Left renal pelvis (tissue), 4 donors: ENCODE measurements at regions not wholly inside any gene's neighbourhood (a gene's known extent, or its start where the extent isn't known, plus 50 kb on each side); places are given as distances from the start of the nearest gene placed in this dataset.

ENCODE experiments used
- DNase-seq, 4 donors: peaks; one replicate each; pipeline ENCODE4 v3.0.0-alpha.2; 2013; ENCODE audit warnings: low read depth in 4 of 4, low spot score in 3 of 4

DNA sequence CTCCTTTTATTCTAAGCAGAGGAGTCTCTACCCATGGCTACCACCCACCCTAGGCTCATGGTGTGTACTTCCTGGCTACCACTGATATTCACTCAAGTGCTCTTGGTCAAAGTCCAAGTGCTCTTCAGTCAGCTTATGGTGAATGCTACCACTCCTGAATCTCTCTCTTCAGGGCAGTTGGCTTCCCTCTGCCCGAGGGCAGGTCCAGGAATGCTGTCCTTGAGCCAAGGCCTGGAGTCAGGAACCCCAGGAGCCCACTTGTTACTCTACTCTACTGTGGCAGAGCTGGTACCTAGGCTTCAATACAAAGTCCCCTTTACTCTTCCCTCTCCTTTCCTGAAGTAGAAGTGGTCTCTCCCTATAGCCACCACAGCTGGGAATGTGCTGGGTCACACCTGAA lies 226.0 kb downstream of the DIPK2A start:
- no peak for DNase-seq

GRCh38 chr3:144200004-144200403 lies 228.4 kb downstream of the DIPK2A start:
- DNase-seq, result no peak

DNA sequence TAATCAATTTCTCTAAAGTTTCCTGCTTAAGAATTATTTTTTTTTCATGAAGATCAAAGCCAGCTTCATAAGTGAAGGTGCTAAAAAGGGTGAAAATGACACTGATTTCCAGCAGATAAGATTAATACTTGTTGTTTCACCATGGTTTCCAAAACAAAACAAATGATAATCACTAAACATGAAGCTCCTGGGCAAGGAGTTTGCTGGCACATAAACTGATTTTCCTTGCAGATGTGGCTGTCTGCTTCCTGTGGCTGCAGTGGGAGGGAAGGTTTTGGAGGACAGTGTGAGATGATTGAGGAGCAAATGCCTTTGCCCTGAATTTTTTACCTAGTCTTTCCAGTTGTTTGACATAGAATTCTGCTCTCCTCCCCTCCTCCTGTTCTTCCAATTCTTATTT lies 228.8 kb downstream of the DIPK2A start:
- DNase-seq, result no peak

GRCh38 chr3:144221761-144222160 lies 250.1 kb downstream of the DIPK2A start:
- DNase-seq, result peak; percentile 14 to 49 (median 22)

GRCh38 chr3:144229330-144229729 lies 257.7 kb downstream of the DIPK2A start:
- no peak for DNase-seq

- no peak for DNase-seq
Measured at GRCh38 chr3:144229953-144230352, 258.3 kb downstream of the DIPK2A start.

DNA sequence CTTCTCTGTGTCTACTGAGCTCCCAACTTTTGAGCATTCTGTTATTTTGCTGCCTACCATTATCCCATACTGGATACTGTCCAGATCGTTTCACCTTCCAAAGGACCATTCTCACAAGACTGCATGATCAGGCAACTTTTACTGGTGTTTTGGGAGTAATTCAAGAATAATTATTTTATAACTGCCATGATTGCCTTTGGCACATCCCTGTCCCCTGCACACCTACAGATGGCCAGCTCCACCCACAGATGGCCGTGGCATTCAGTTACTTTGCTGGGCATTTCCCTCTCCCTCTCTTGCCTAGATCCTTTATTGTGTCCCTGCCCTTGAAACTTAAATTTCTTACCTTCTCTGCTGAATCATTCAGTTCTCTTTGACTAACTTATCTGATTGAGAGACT lies 263.9 kb downstream of the DIPK2A start:
- DNase-seq, result no peak

DNA sequence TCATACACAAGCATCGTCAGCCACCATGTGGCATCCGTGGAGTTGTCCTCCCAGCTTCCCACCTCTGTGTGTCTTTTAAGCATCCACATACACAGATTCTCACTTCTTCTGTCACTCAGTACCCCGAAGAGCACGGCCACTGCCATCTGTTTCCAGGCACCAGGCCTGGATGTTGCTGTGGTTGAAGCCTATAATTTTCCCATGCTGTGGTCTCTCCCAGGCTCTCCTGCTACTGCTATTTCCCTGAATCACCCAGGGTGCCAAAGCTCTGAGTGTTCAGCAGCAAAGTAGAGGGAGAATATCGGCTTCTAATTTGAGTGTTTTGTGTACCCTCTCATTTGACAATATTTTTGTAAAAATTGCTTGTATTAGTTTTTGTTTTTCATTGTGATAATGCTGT lies 265.7 kb downstream of the DIPK2A start:
- no peak for DNase-seq

GRCh38 chr3:144241404-144241803 lies 269.8 kb downstream of the DIPK2A start:
- DNase-seq, result no peak

- DNase-seq, result no peak
Measured at GRCh38 chr3:144242747-144243146, 271.1 kb downstream of the DIPK2A start.

- DNase-seq, result no peak
Measured at GRCh38 chr3:144244662-144245061, 273.0 kb downstream of the DIPK2A start.

DNA sequence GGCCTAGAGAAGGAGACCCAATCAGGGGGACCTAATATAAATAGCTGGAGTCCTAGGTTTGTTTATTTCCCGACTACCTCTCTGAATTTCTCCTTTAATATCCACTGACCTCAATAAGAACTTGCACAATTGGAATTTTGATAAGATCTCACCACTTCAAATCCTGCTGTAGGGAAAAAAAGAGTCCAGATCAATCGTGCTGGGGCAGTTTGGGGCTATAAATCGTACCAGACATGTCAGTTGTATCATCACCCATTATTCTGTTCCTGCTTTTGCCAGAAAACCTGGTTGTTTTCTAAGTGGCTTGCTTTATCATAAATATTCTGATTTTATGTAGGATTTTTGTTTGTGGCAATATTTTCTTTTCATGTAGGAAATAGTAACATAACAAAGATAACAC lies 281.3 kb downstream of the DIPK2A start:
- DNase-seq, result no peak

DNA sequence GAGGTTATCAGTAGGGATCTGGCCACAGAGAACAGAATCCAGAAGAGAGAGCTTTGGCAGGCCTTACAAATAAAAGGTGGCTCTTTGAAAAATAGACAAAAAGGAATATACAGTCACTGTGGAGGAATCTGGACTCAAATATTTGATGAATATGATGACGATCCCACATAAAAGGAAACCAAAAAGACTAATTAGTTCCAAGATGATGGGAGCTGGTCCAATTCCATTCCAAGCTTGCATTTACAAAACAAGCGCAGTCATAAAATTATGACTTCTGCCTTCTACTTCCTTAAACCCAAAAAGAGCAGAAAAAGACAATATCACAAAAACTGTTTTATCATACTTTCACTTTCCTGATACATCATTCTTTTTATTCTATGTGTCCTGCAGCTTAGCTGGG lies 285.8 kb downstream of the DIPK2A start:
- DNase-seq, result no peak

GRCh38 chr3:144259267-144259666 lies 287.6 kb downstream of the DIPK2A start:
- no peak for DNase-seq

DNA sequence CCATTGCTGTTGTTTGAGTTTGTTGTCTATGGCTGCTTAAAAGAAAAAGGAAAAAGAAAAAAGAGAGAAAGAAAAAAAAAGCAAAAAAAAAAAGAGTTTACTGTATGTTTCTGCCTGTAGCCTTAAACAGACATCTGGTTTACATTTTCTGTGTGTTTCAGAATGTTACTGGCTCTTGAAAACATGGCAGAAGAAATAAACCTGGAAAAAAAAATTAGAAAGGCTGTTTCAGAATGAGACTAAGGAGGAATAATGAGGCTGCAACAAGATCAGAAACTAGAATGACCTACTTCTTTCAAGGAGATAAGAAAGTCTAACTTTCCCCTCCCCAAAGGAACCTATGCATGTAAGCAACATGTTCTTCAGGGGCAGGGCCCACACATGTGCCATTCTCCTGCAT lies 292.1 kb downstream of the DIPK2A start:
- DNase-seq, result no peak

- no peak for DNase-seq
Measured at GRCh38 chr3:144264350-144264749, 292.7 kb downstream of the DIPK2A start.

GRCh38 chr3:144264794-144265193 lies 293.2 kb downstream of the DIPK2A start:
- DNase-seq, result no peak

DNA sequence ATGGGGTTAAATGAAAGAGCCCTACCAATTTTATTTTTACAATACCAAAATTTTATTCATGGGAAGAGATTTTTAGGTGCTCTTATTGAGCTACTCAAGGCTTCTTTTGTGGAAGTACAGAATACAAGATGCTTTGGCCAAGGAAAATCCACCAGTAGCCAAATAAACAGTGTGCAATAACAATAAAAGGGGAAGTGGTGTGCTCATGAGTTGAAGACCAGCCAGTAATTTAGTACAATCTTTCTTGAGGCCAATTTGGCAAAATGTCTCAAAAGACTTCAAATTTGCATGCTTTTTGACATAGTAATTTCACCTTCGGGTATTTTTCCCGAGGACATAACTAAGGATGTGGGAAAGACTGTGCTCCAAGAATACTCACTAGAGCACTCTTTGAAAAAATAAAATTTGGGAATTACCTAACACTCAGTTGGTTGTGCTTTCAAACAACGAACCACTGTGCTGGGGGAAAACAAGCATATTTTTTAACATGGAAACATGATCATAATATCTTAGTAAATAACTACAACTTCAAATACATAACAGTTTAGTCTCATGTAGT lies 294.0 kb downstream of the DIPK2A start:
- no peak for DNase-seq

- DNase-seq, result no peak
Measured at GRCh38 chr3:144270100-144270499, 298.5 kb downstream of the DIPK2A start.

DNA sequence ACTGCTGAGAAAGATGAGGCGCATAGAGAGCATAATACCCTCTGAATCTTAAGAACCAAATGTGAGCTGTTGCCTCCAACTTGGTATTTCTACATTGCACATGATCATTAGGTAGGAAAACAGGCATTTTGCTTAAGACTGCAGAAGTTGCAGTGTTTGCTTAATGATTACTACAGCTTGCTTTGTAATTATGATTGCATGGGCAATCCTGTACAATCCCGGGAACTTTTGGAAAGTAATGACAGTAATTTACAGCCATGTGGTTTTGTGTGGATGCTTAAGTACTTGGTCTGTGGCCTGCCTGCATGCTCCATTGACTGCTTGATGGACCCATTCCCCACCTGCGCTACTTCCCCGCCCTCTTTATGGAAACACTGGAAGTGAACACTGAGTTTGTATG lies 301.1 kb downstream of the DIPK2A start:
- peak; percentile 49 to 75 (median 55) for DNase-seq

DNA sequence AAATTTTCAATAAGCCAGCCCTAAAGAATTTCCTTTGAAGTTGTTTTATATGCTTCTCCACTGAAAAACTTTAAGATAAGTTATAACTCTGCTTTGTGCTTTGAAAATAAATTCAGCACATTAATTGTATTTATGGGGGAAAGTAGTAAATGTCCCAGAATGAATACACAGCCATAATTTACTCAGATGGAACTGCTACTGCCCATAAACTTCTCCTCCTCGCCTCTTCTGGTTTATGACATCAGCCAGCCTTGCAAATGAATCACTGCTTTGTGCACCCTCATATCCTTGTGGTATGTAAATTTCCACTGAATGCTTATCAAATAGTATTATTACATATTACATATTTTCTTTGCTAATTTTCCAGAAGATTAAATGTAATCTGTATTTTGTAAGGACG lies 302.0 kb downstream of the DIPK2A start:
- peak in 3 of 4 donors; percentile 25 to 31 (median 26) for DNase-seq

- no peak for DNase-seq
Measured at GRCh38 chr3:144275005-144275404, 303.4 kb downstream of the DIPK2A start.

- DNase-seq, result no peak
Measured at GRCh38 chr3:144282313-144282712, 310.7 kb downstream of the DIPK2A start.
